ENCODE measurements at regions not wholly inside any gene's neighbourhood (a gene's known extent, or its start where the extent isn't known, plus 50 kb on each side); places are given as distances from the start of the nearest gene placed in this dataset.

GRCh38 chr15:95288626-95289025, 1041.9 kb upstream of the NR2F2 start:
- Histone ChIP-seq H3K4me3 (no peak overlapping the region), H3K36me3 (no peaks in the 10 kb centered on the region), H3K27ac (no peak overlapping the region), H3K9me3 (no peaks in the 10 kb centered on the region), H3K4me1 (no peaks in the 10 kb centered on the region), H3K27me3 (ENCODE audit: low read depth) (no peaks in the 10 kb centered on the region)
- DNase-seq: no peak
- TF ChIP-seq, protein P1, sequence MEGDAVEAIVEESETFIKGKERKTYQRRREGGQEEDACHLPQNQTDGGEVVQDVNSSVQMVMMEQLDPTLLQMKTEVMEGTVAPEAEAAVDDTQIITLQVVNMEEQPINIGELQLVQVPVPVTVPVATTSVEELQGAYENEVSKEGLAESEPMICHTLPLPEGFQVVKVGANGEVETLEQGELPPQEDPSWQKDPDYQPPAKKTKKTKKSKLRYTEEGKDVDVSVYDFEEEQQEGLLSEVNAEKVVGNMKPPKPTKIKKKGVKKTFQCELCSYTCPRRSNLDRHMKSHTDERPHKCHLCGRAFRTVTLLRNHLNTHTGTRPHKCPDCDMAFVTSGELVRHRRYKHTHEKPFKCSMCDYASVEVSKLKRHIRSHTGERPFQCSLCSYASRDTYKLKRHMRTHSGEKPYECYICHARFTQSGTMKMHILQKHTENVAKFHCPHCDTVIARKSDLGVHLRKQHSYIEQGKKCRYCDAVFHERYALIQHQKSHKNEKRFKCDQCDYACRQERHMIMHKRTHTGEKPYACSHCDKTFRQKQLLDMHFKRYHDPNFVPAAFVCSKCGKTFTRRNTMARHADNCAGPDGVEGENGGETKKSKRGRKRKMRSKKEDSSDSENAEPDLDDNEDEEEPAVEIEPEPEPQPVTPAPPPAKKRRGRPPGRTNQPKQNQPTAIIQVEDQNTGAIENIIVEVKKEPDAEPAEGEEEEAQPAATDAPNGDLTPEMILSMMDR (IDR thresholded peaks at IDR 0.05): no peak
- intact Hi-C loops (cut with DNase I): no loop called here
- no peak for ATAC-seq

- H3K27ac ChIP-seq: peak overlapping the region; percentile 27
- H3K27me3 ChIP-seq (ENCODE audit: low read depth): no peaks in the 10 kb centered on the region
- no peaks in the 10 kb centered on the region for H3K9me3 ChIP-seq
- H3K36me3 ChIP-seq: no peaks in the 10 kb centered on the region
- H3K4me1 ChIP-seq: no peaks in the 10 kb centered on the region
- TF ChIP-seq, protein P1 (IDR thresholded peaks at IDR 0.05): no peak
- DNase-seq (no peak), ATAC-seq (no peak)
- no peak overlapping the region for H3K4me3 ChIP-seq
- intact Hi-C loops (cut with DNase I): no loop called here
Measured at GRCh38 chr15:95290176-95290974, 1040.1 kb upstream of the NR2F2 start.

DNA sequence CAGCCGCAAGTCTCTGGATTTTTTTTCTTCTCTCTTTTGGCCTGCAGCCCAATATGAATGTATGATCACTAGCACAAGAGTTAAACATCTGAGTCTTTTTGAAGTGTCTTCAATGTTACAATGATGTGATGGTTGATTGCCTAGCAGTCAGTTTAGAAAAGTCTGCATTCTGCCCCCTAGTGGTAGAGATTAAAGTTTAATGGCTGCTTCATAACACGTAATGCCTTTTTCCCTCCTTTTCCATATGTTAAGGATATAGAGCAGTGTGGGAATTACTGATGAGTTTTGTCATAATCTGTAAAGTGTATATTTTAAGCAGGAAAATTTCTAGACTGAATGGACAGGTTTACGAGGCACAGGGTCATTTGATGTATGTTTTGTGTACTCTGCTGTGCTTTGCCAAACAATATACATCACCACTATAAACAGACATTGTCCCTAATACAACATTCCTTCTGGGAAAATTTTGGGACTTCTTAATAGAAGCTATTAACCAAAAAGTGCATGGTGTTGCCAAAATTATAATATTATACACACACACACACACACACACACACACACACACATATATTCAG, 1038.5 kb upstream of the NR2F2 start:
- TF ChIP-seq, protein P1 (IDR thresholded peaks at IDR 0.05): peak; percentile 64
- H3K9me3 ChIP-seq: no peaks in the 10 kb centered on the region
- no peaks in the 10 kb centered on the region for H3K27me3 ChIP-seq (ENCODE audit: low read depth)
- intact Hi-C loops (cut with DNase I): no loop called here
- no peak overlapping the region for H3K4me3 ChIP-seq
- peak in 1 of 2 donors; percentile 59 for ATAC-seq
- no peak for DNase-seq
- H3K27ac ChIP-seq: no peak overlapping the region
- no peaks in the 10 kb centered on the region for H3K36me3 ChIP-seq
- H3K4me1 ChIP-seq: peaks cover 7% of the 10 kb centered on the region

- Histone ChIP-seq H3K4me3 (peak overlapping the region; percentile 12), H3K9me3 (no peaks in the 10 kb centered on the region), H3K4me1 (peaks cover 7% of the 10 kb centered on the region), H3K27ac (peak overlapping the region; percentile 32), H3K27me3 (ENCODE audit: low read depth) (no peaks in the 10 kb centered on the region), H3K36me3 (no peaks in the 10 kb centered on the region)
- no peak for DNase-seq
- peak; percentile 36 to 62 for ATAC-seq
- intact Hi-C loops (cut with DNase I): no loop called here
- TF ChIP-seq, protein P1 (IDR thresholded peaks at IDR 0.05): no peak
Measured at GRCh38 chr15:95292785-95293450, 1037.6 kb upstream of the NR2F2 start.

- peak overlapping the region; percentile 32 for H3K27ac ChIP-seq
- peak overlapping the region; percentile 12 for H3K4me3 ChIP-seq
- no peaks in the 10 kb centered on the region for H3K36me3 ChIP-seq
- H3K9me3 ChIP-seq: no peaks in the 10 kb centered on the region
- TF ChIP-seq, protein P1 (IDR thresholded peaks at IDR 0.05): no peak
- no peaks in the 10 kb centered on the region for H3K27me3 ChIP-seq (ENCODE audit: low read depth)
- DNase-seq (no peak), ATAC-seq (no peak)
- intact Hi-C loops (cut with DNase I): no loop called here
- H3K4me1 ChIP-seq: peaks cover 7% of the 10 kb centered on the region
Measured at GRCh38 chr15:95293456-95294031, 1037.0 kb upstream of the NR2F2 start.

Data from lower lobe of right lung (tissue), 2 donors.